Endodermal cell (in vitro differentiated cells): ENCODE measurements at regions not wholly inside any gene's neighbourhood (a gene's known extent, or its start where the extent isn't known, plus 50 kb on each side); places are given as distances from the start of the nearest gene placed in this dataset.

Experiments
- DNase-seq: peaks from one replicate; pipeline ENCODE4 v3.0.0-alpha.2; 2017
- H3K27ac ChIP-seq: 2 replicates; pipeline ENCODE4 v1.5.1; 2013; ENCODE audit warnings: mild to moderate bottlenecking, low read depth, low read length, moderate library complexity
- H3K27me3 ChIP-seq: 2 replicates; pipeline ENCODE4 v1.6.1; 2013; ENCODE audit warnings: mild to moderate bottlenecking, low read length, moderate library complexity; ENCODE audit not compliant: insufficient read depth, control insufficient read depth, poor library complexity, severe bottlenecking
- H3K36me3 ChIP-seq: 2 replicates; pipeline ENCODE4 v1.7.0; 2013; ENCODE audit warnings: mild to moderate bottlenecking, low read length, moderate library complexity; ENCODE audit not compliant: control insufficient read depth, insufficient read depth
- H3K4me1 ChIP-seq: one replicate; pipeline ENCODE4 v1.7.0; 2013; ENCODE audit warnings: low read length; ENCODE audit not compliant: control insufficient read depth, insufficient read depth
- H3K4me3 ChIP-seq: 2 replicates; pipeline ENCODE4 v1.5.1; 2013; ENCODE audit warnings: mild to moderate bottlenecking, low read length, moderate library complexity
- H3K9ac ChIP-seq: 2 replicates; pipeline ENCODE4 v1.6.1; 2013; ENCODE audit warnings: mild to moderate bottlenecking, low read length, moderate library complexity; ENCODE audit not compliant: poor library complexity, severe bottlenecking; ENCODE audit errors: extremely low read depth
- H3K9me3 ChIP-seq: 2 replicates; pipeline ENCODE4 v1.6.1; 2013; ENCODE audit warnings: mild to moderate bottlenecking, low read length, moderate library complexity; ENCODE audit not compliant: control insufficient read depth
- H3K27ac Mint-ChIP-seq: 2 replicates; pipeline ENCODE4 v1.8.0; 2020; ENCODE audit warnings: mixed read lengths
- H3K27me3 Mint-ChIP-seq: 2 replicates; pipeline ENCODE4 v1.8.0; 2021; ENCODE audit warnings: mild to moderate bottlenecking, mixed read lengths; ENCODE audit not compliant: insufficient read depth
- H3K36me3 Mint-ChIP-seq: 2 replicates; pipeline ENCODE4 v1.8.0; 2020; ENCODE audit warnings: low read depth, mixed read lengths
- H3K4me1 Mint-ChIP-seq: 2 replicates; pipeline ENCODE4 v1.8.0; 2020; ENCODE audit warnings: mixed read lengths
- H3K4me3 Mint-ChIP-seq: 2 replicates; pipeline ENCODE4 v1.8.0; 2020; ENCODE audit warnings: mild to moderate bottlenecking, moderate library complexity, mixed read lengths
- H3K9me3 Mint-ChIP-seq: 2 replicates; pipeline ENCODE4 v1.8.0; 2020; ENCODE audit warnings: mild to moderate bottlenecking, mixed read lengths
- WGBS, 2 experiments: methylation state at CpG; one replicate each; pipeline versions ENCODE4 v1.1.5 to v1.1.7; 2013; ENCODE audit warnings: missing lambda C conversion rate in 2 of 2, mixed read lengths in 1 of 2; ENCODE audit not compliant: insufficient coverage in 1 of 2, insufficient read length in 1 of 2; 5-methylcytosine and 5-hydroxymethylcytosine counted together
- TF ChIP-seq, protein P1 (sequence below): fragments of 200-600 bp; sonication (generic); conservative IDR thresholded peaks from 2 replicates; pipeline ENCODE4 v1.5.0; 2021; ENCODE audit warnings: antibody characterized with exemption, mild to moderate bottlenecking

DNA sequence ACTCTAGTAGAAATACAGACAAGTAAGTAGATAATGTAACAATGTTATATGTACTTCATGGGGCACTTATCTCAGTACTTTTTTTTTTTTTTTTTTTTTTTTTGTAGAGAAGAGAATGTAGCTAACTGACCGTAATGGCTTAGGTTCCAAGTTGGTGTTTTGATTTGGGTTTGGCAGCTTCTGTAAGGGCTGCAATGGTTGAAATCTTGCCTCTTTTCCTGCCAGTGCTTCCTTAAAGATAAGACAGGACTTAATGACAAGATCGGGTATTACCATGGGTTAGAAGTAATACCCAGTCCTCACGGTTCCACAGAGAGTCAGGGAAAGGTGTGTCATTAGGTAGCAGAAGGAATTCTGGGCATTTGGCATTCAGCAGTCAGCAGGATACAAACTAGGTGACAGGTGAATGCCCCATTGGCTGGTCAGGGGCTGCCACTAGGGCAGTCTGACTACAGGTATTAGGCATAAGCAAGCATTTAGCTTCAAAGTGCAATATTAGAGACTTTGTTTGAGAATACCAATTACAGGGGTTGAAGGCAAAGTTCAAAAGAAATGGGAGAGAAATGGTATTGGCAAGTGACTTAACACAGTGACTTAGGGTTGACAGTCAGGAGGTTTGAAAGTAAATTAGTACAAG lies 189.4 kb upstream of the RND3 start:
- H3K27ac ChIP-seq, result peak overlapping the region; percentile 45
- H3K27ac Mint-ChIP-seq, result no peak overlapping the region

DNA sequence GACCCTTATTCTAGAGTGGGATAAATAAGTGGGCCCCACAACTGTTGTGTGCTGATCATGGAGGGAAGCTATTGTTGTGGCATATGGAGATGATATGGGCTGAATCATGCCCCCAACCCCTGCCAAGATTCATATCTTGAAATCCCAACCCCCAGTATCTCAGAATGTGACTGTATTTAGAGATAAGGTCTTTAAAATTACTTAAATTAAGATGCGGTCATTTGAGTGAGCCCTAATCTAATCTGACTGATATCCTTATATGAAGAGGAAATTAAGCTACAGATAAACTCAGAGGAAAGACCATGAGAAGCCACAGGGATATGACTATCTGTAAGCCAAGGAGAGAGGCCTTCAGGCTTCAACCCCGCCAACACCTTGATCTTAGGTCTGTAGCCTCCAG lies 188.3 kb upstream of the RND3 start:
- Mint-ChIP-seq H3K27me3 (no peaks in the 10 kb centered on the region), H3K9me3 (no peaks in the 10 kb centered on the region), H3K4me1 (peaks cover 18% of the 10 kb centered on the region), H3K36me3 (no peaks in the 10 kb centered on the region), H3K4me3 (no peak overlapping the region), H3K27ac (no peak overlapping the region)
- no peaks in the 10 kb centered on the region for H3K36me3 ChIP-seq
- WGBS, 2 experiments, result 51% methylated on average over 2 of the region's 2 CpGs; no CpG with 5 or more reads in 1 of the 2 experiments
- H3K4me3 ChIP-seq, result no peak overlapping the region
- H3K27me3 ChIP-seq, result no peaks in the 10 kb centered on the region
- H3K27ac ChIP-seq, result no peak overlapping the region
- peaks cover 5% of the 10 kb centered on the region for H3K9me3 ChIP-seq
- no peak for DNase-seq
- TF ChIP-seq, protein P1, sequence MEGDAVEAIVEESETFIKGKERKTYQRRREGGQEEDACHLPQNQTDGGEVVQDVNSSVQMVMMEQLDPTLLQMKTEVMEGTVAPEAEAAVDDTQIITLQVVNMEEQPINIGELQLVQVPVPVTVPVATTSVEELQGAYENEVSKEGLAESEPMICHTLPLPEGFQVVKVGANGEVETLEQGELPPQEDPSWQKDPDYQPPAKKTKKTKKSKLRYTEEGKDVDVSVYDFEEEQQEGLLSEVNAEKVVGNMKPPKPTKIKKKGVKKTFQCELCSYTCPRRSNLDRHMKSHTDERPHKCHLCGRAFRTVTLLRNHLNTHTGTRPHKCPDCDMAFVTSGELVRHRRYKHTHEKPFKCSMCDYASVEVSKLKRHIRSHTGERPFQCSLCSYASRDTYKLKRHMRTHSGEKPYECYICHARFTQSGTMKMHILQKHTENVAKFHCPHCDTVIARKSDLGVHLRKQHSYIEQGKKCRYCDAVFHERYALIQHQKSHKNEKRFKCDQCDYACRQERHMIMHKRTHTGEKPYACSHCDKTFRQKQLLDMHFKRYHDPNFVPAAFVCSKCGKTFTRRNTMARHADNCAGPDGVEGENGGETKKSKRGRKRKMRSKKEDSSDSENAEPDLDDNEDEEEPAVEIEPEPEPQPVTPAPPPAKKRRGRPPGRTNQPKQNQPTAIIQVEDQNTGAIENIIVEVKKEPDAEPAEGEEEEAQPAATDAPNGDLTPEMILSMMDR, result no peak
- no peak overlapping the region for H3K9ac ChIP-seq
- H3K4me1 ChIP-seq, result peaks cover 6% of the 10 kb centered on the region

More for the DNA sequence above, 189.4 kb upstream of the RND3 start:
- DNase-seq, result peak; percentile 53
- TF ChIP-seq, protein P1, result peak; percentile 15
- Mint-ChIP-seq H3K36me3 (no peaks in the 10 kb centered on the region), H3K4me3 (no peak overlapping the region), H3K4me1 (peaks cover 18% of the 10 kb centered on the region), H3K27me3 (no peaks in the 10 kb centered on the region), H3K9me3 (peaks cover 3% of the 10 kb centered on the region)
- Histone ChIP-seq H3K4me3 (no peak overlapping the region), H3K4me1 (peaks cover 6% of the 10 kb centered on the region), H3K27me3 (no peaks in the 10 kb centered on the region), H3K9me3 (peaks cover 11% of the 10 kb centered on the region), H3K9ac (no peak overlapping the region), H3K36me3 (no peaks in the 10 kb centered on the region)
- 82 to 85% methylated on average over 2 to 3 of the region's 3 CpGs for WGBS, 2 experiments

DNA sequence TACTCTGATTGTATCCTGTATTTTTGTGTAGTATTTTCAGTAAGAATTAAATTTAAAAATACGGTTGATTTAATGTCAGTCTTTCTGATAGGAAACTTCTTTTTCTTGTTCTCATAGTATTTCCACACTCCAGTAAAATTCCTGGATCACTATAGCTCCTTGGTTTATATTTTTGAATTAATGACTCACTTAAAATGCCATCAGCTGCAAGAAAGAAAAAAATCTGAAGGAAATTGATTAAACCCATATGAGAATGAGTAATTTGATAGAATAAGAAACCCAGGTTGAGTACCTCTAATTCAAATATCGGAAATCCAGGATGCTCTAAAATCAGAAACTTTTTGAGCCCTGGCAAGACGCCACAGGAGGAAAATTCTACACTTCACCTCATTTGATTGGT lies 186.8 kb upstream of the RND3 start:
- peaks cover 18% of the 10 kb centered on the region for H3K4me1 Mint-ChIP-seq
- no peak overlapping the region for H3K4me3 ChIP-seq
- H3K27ac ChIP-seq, result no peak overlapping the region
- no peaks in the 10 kb centered on the region for H3K27me3 Mint-ChIP-seq
- TF ChIP-seq, protein P1, result no peak
- H3K9ac ChIP-seq, result no peak overlapping the region
- no peaks in the 10 kb centered on the region for H3K27me3 ChIP-seq
- H3K36me3 ChIP-seq, result no peaks in the 10 kb centered on the region
- peaks cover 6% of the 10 kb centered on the region for H3K4me1 ChIP-seq
- H3K9me3 Mint-ChIP-seq, result no peaks in the 10 kb centered on the region
- DNase-seq, result no peak
- no peak overlapping the region for H3K27ac Mint-ChIP-seq
- 61 to 75% methylated on average over 2 of the region's 3 CpGs for WGBS, 2 experiments
- H3K4me3 Mint-ChIP-seq, result no peak overlapping the region
- no peaks in the 10 kb centered on the region for H3K36me3 Mint-ChIP-seq
- H3K9me3 ChIP-seq, result no peaks in the 10 kb centered on the region
